Smooth muscle cell (in vitro differentiated cells): ENCODE measurements at regions not wholly inside any gene's neighbourhood (a gene's known extent, or its start where the extent isn't known, plus 50 kb on each side); places are given as distances from the start of the nearest gene placed in this dataset.

Experiments
- DNase-seq: peaks from one replicate; lab custom pipeline; 2025; ENCODE audit not compliant: unreplicated experiment; lab: John Stamatoyannopoulos, UW
- H2AFZ ChIP-seq: fragments of 200-600 bp; sonication (generic); 2 replicates; pipeline ENCODE4 v1.6.0; 2016; ENCODE audit warnings: antibody characterized with exemption, low read depth, mild to moderate bottlenecking
- H3F3A ChIP-seq: fragments of 200-600 bp; sonication (generic); 2 replicates; pipeline ENCODE4 v1.6.0; 2017; ENCODE audit warnings: antibody characterized with exemption, low read depth
- H3K27ac ChIP-seq: fragments of 200-600 bp; sonication (generic); 2 replicates; pipeline ENCODE4 v1.5.1; 2016; ENCODE audit warnings: low read depth, mild to moderate bottlenecking
- H3K27me3 ChIP-seq: fragments of 200-600 bp; sonication (generic); 2 replicates; pipeline ENCODE4 v1.6.1; 2016; ENCODE audit warnings: low read depth, mild to moderate bottlenecking
- H3K36me3 ChIP-seq: fragments of 200-600 bp; sonication (generic); 2 replicates; pipeline ENCODE4 v1.5.1; 2016; ENCODE audit warnings: low read depth
- H3K4me1 ChIP-seq: fragments of 200-600 bp; sonication (generic); 2 replicates; pipeline ENCODE4 v1.5.1; 2016; ENCODE audit warnings: low read depth
- H3K4me2 ChIP-seq: fragments of 200-600 bp; sonication (generic); 2 replicates; pipeline ENCODE4 v1.6.0; 2016; ENCODE audit warnings: mild to moderate bottlenecking
- H3K4me3 ChIP-seq: fragments of 200-600 bp; sonication (generic); 2 replicates; pipeline ENCODE4 v1.5.1; 2016; ENCODE audit warnings: mild to moderate bottlenecking
- H3K79me2 ChIP-seq: fragments of 200-600 bp; sonication (generic); 2 replicates; pipeline ENCODE4 v1.6.0; 2016; ENCODE audit warnings: low read depth, mild to moderate bottlenecking
- H3K9ac ChIP-seq: fragments of 200-600 bp; sonication (generic); 2 replicates; pipeline ENCODE4 v1.6.0; 2016; ENCODE audit warnings: low read depth
- H3K9me3 ChIP-seq: fragments of 200-600 bp; sonication (generic); replicated peaks from 2 replicates; pipeline ENCODE4 v1.5.1; 2016; ENCODE audit warnings: low read depth
- H4K20me1 ChIP-seq: fragments of 200-600 bp; sonication (generic); 2 replicates; pipeline ENCODE4 v1.6.0; 2016; ENCODE audit warnings: low read depth
- CTCF ChIP-seq: fragments of 200-600 bp; sonication (generic); IDR thresholded peaks from 2 replicates; pipeline ENCODE4 v1.5.1; 2017; ENCODE audit warnings: borderline replicate concordance, mild to moderate bottlenecking, antibody characterized with exemption; ENCODE audit not compliant: insufficient read depth, poor library complexity, severe bottlenecking
- WGBS: methylation state at CpG from one replicate; pipeline ENCODE4 v1.1.7; 2016; ENCODE audit warnings: low lambda C conversion rate; 5-methylcytosine and 5-hydroxymethylcytosine counted together

- Histone ChIP-seq H3K9me3 (no peaks in the 10 kb centered on the region), H3K4me3 (no peak overlapping the region), H3K4me2 (no peak overlapping the region), H3K9ac (no peak overlapping the region), H4K20me1 (peaks cover 5% of the 10 kb centered on the region), H3K27ac (no peak overlapping the region), H2AFZ (no peak overlapping the region), H3K4me1 (no peaks in the 10 kb centered on the region), H3K27me3 (no peaks in the 10 kb centered on the region), H3F3A (no peaks in the 10 kb centered on the region), H3K36me3 (no peaks in the 10 kb centered on the region), H3K79me2 (no peaks in the 10 kb centered on the region)
- TF ChIP-seq CTCF = no peak
- WGBS = 61% methylated on average over 9 of the region's 9 CpGs
- no peak for DNase-seq
These were observed 245.3 kb downstream of the CTTN start for GRCh38 chr11:70643642-70644041.

GRCh38 chr11:70644343-70645060 lies 246.2 kb downstream of the CTTN start:
- Histone ChIP-seq H3K27ac (no peak overlapping the region), H3K4me3 (no peak overlapping the region), H3K9ac (no peak overlapping the region), H3K4me1 (no peaks in the 10 kb centered on the region), H3K36me3 (no peaks in the 10 kb centered on the region), H3K9me3 (no peaks in the 10 kb centered on the region), H4K20me1 (peaks cover 12% of the 10 kb centered on the region), H3K79me2 (no peaks in the 10 kb centered on the region), H3K4me2 (no peak overlapping the region), H3F3A (no peaks in the 10 kb centered on the region), H2AFZ (no peak overlapping the region), H3K27me3 (no peaks in the 10 kb centered on the region)
- TF ChIP-seq CTCF = no peak
- no peak for DNase-seq
- 86% methylated on average over 15 of the region's 15 CpGs for WGBS

GRCh38 chr11:70645537-70645936 lies 247.2 kb downstream of the CTTN start:
- WGBS = 87% methylated on average over 9 of the region's 9 CpGs
- Histone ChIP-seq H4K20me1 (peaks cover 14% of the 10 kb centered on the region), H2AFZ (no peak overlapping the region), H3K79me2 (no peaks in the 10 kb centered on the region), H3K36me3 (no peaks in the 10 kb centered on the region), H3F3A (no peaks in the 10 kb centered on the region), H3K27ac (no peak overlapping the region), H3K4me1 (no peaks in the 10 kb centered on the region), H3K9me3 (no peaks in the 10 kb centered on the region), H3K27me3 (no peaks in the 10 kb centered on the region), H3K4me2 (no peak overlapping the region), H3K9ac (no peak overlapping the region), H3K4me3 (no peak overlapping the region)
- no peak for TF ChIP-seq CTCF
- DNase-seq = no peak

DNA sequence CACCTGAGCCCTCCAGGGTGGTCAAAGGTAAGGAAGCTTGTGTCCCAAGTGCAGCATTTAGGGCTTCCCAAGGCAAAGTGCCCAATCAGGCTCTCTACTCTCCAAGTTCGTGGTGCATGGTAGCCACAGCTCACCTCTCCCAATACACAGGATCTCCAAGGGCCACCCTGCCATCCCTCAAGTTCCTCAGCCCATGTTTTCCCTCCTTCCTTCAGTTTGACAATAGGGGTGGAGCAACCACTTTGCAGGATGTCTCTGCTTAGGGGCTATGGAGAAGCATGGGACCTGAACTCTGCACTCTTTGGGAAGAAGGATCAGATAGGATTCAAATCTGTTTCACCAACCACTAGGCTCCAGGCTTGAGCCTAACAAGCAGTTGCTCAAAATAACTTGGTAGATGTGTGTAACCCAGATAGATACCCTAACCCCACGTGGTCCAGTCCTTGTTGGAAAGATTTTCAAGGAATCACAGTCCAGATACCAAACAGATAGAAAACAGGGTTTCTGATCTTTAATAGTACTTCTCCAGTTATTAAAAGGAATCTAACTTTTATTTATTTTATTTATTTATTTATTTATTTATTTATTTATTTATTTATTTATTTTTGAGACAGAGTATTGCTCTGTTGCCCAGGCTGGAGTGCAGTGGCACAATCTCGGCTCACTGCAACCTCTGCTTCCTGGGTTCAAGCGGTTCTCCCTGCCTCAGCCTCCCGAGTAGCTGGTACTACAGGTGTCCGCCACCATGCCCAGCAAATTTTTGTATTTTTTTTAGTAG lies 248.1 kb downstream of the CTTN start:
- Histone ChIP-seq H2AFZ (no peak overlapping the region), H3K4me1 (no peaks in the 10 kb centered on the region), H3K36me3 (no peaks in the 10 kb centered on the region), H3K9me3 (no peaks in the 10 kb centered on the region), H4K20me1 (peaks cover 21% of the 10 kb centered on the region), H3K27ac (no peak overlapping the region), H3K27me3 (no peaks in the 10 kb centered on the region), H3K79me2 (no peaks in the 10 kb centered on the region), H3K9ac (no peak overlapping the region), H3K4me2 (no peak overlapping the region), H3F3A (no peaks in the 10 kb centered on the region), H3K4me3 (no peak overlapping the region)
- no peak for TF ChIP-seq CTCF
- no peak for DNase-seq
- 75% methylated on average over 6 of the region's 6 CpGs for WGBS
